ENCODE measurements at regions not wholly inside any gene's neighbourhood (a gene's known extent, or its start where the extent isn't known, plus 50 kb on each side); places are given as distances from the start of the nearest gene placed in this dataset.

- TF ChIP-seq POLR2A (IDR thresholded peaks at IDR 0.05; ENCODE audit: low read depth, low read length) (no peak), RFX5 (IDR thresholded peaks at IDR 0.05; ENCODE audit: low read depth, low read length) (no peak), CREB1 (IDR thresholded peaks at IDR 0.05; ENCODE audit: low read depth) (no peak)
- TF ChIP-seq, protein P1, sequence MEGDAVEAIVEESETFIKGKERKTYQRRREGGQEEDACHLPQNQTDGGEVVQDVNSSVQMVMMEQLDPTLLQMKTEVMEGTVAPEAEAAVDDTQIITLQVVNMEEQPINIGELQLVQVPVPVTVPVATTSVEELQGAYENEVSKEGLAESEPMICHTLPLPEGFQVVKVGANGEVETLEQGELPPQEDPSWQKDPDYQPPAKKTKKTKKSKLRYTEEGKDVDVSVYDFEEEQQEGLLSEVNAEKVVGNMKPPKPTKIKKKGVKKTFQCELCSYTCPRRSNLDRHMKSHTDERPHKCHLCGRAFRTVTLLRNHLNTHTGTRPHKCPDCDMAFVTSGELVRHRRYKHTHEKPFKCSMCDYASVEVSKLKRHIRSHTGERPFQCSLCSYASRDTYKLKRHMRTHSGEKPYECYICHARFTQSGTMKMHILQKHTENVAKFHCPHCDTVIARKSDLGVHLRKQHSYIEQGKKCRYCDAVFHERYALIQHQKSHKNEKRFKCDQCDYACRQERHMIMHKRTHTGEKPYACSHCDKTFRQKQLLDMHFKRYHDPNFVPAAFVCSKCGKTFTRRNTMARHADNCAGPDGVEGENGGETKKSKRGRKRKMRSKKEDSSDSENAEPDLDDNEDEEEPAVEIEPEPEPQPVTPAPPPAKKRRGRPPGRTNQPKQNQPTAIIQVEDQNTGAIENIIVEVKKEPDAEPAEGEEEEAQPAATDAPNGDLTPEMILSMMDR (IDR thresholded peaks at IDR 0.05 in 2 of 3, conservative IDR thresholded peaks at IDR 0.05 in 1 of 3; ENCODE audit: control insufficient read depth in 2 of 3, extremely low read depth in 1 of 3, insufficient read depth in 1 of 3, low read depth in 3 of 3, low read length in 3 of 3) = no peak
These were observed 254.0 kb upstream of the DMRT1 start for GRCh38 chr9:587527-587926.

All from GM12878 (cell line).